H1 (cell line): ENCODE measurements at regions not wholly inside any gene's neighbourhood (a gene's known extent, or its start where the extent isn't known, plus 50 kb on each side); places are given as distances from the start of the nearest gene placed in this dataset.
"Not testable (repeated sequence)": the region's sequence is repeated elsewhere in the genome, so short reads cannot be mapped to it uniquely, and the experiment has no call there.

Experiments
- CTCF ChIA-PET: fragments of 300-600 bp; sonication (Branson Sonifier 250); formaldehyde crosslinking; loops from one replicate; lab custom pipeline; 2021; ENCODE audit not compliant: partially characterized antibody; lab: Charles Lee
- POLR2A ChIA-PET: fragments of 300-600 bp; sonication (Branson Sonifier 250); formaldehyde crosslinking; loops from one replicate; lab custom pipeline; 2021; ENCODE audit warnings: inconsistent platforms; ENCODE audit not compliant: partially characterized antibody; lab: Charles Lee
- DNase-seq, 2 experiments: peaks; one replicate each; pipeline versions ENCODE4 v3.0.0 to v3.0.0-alpha.2; 2010 to 2022; ENCODE audit warnings: low spot score in 2 of 2, low read depth in 1 of 2, mixed read lengths in 1 of 2
- FAIRE-seq: peaks from 2 replicates; lab custom pipeline; 2011; peaks lifted over from hg19 to GRCh38; lab: Jason Lieb, UNC
- H2AFZ ChIP-seq: 2 replicates; pipeline ENCODE4 v1.8.1; 2012; ENCODE audit warnings: low read length, inconsistent platforms
- H2AK5ac ChIP-seq: 2 replicates; pipeline ENCODE4 v1.6.1; 2013; ENCODE audit warnings: low read depth, low read length
- H2BK120ac ChIP-seq: replicated peaks from 2 replicates; pipeline ENCODE3; 2013; ENCODE audit warnings: low read depth, low read length, inconsistent platforms
- H2BK12ac ChIP-seq: 2 replicates; pipeline ENCODE4 v1.6.1; 2013; ENCODE audit warnings: low read depth, low read length
- H2BK15ac ChIP-seq: 2 replicates; pipeline ENCODE4 v1.6.1; 2013; ENCODE audit warnings: low read length
- H2BK20ac ChIP-seq: 2 replicates; pipeline ENCODE4 v1.6.1; 2013; ENCODE audit warnings: low read length
- H2BK5ac ChIP-seq: 2 replicates; pipeline ENCODE4 v1.6.1; 2013; ENCODE audit warnings: low read depth, low read length
- H3K14ac ChIP-seq: 2 replicates; pipeline ENCODE4 v1.6.1; 2013; ENCODE audit warnings: inconsistent platforms; ENCODE audit not compliant: insufficient read length
- H3K18ac ChIP-seq: 2 replicates; pipeline ENCODE4 v1.6.1; 2013; ENCODE audit warnings: low read length; ENCODE audit errors: extremely low read depth
- H3K23ac ChIP-seq: 2 replicates; pipeline ENCODE4 v1.6.1; 2013; ENCODE audit warnings: inconsistent platforms; ENCODE audit not compliant: insufficient read length
- H3K23me2 ChIP-seq: 2 replicates; pipeline ENCODE4 v1.6.1; 2013; ENCODE audit warnings: low read depth, low read length
- H3K27ac ChIP-seq: 2 replicates; pipeline ENCODE4 v1.6.1; 2011; ENCODE audit warnings: low read depth, low read length, inconsistent platforms
- H3K27me3 ChIP-seq, 4 experiments: replicated peaks in 1 of 4; 1 replicate in 1 of 4; 2 replicates in 3 of 4; pipeline versions ENCODE4 v1.6.1 to v1.8.1; 2011 to 2013; ENCODE audit warnings: low read length in 3 of 4, mild to moderate bottlenecking in 3 of 4, inconsistent platforms in 2 of 4, mixed read lengths in 2 of 4, moderate library complexity in 1 of 4; ENCODE audit not compliant: control insufficient read depth in 3 of 4, insufficient read depth in 3 of 4; ENCODE audit errors: extremely low read depth in 1 of 4
- H3K36me3 ChIP-seq, 4 experiments: 2 replicates each; pipeline versions ENCODE4 v1.6.1 to v1.8.1; 2011 to 2013; ENCODE audit warnings: mild to moderate bottlenecking in 4 of 4, low read length in 3 of 4, moderate library complexity in 2 of 4, control low read depth in 1 of 4, inconsistent platforms in 1 of 4; ENCODE audit not compliant: insufficient read depth in 4 of 4, control insufficient read depth in 2 of 4
- H3K4ac ChIP-seq: replicated peaks from 2 replicates; pipeline ENCODE3; 2013; ENCODE audit warnings: low read length, low read depth, mixed read lengths, inconsistent platforms; ENCODE audit not compliant: insufficient read length
- H3K4me1 ChIP-seq, 4 experiments: replicated peaks in 1 of 4; 1 replicate in 1 of 4; 2 replicates in 3 of 4; pipeline versions ENCODE4 v1.6.1 to v1.8.1; 2011 to 2013; ENCODE audit warnings: low read length in 3 of 4, inconsistent platforms in 2 of 4, mixed read lengths in 1 of 4; ENCODE audit not compliant: insufficient read depth in 4 of 4, control insufficient read depth in 3 of 4
- H3K4me2 ChIP-seq, 2 experiments: 2 replicates each; pipeline versions ENCODE4 v1.6.1 to v1.8.1; 2011 to 2013; ENCODE audit warnings: low read depth in 2 of 2, low read length in 2 of 2, control low read depth in 1 of 2, inconsistent platforms in 1 of 2, mild to moderate bottlenecking in 1 of 2; ENCODE audit not compliant: insufficient read depth in 1 of 2
- H3K4me3 ChIP-seq, 4 experiments: fragments of 200-600, 300-600 bp in 1 of 4; sonication (generic), shearing (Covaris generic), sonication (Bioruptor Twin) in 1 of 4; 2 replicates each; pipeline versions ENCODE4 v1.5.1 to v1.8.1; 2011 to 2016; ENCODE audit warnings: low read length in 4 of 4, low read depth in 3 of 4, control low read depth in 2 of 4, inconsistent platforms in 2 of 4, mild to moderate bottlenecking in 2 of 4, mixed read lengths in 1 of 4, moderate library complexity in 1 of 4; ENCODE audit not compliant: insufficient read depth in 2 of 4; ENCODE audit errors: extremely low read depth in 1 of 4
- H3K56ac ChIP-seq: replicated peaks from 2 replicates; pipeline ENCODE3; 2013; ENCODE audit warnings: low read depth, mild to moderate bottlenecking, mixed read lengths, low read length, inconsistent platforms; ENCODE audit not compliant: insufficient read length
- H3K79me1 ChIP-seq: 2 replicates; pipeline ENCODE4 v1.6.1; 2013; ENCODE audit warnings: low read depth, low read length, control low read depth
- H3K79me2 ChIP-seq, 2 experiments: 2 replicates each; pipeline versions ENCODE4 v1.6.1 to v1.8.1; 2012 to 2013; ENCODE audit warnings: low read length in 2 of 2, mild to moderate bottlenecking in 2 of 2, inconsistent platforms in 1 of 2; ENCODE audit not compliant: insufficient read depth in 2 of 2, control insufficient read depth in 1 of 2
- H3K9ac ChIP-seq, 4 experiments: replicated peaks in 1 of 4; 1 replicate in 1 of 4; 2 replicates in 3 of 4; pipeline versions ENCODE4 v1.6.1 to v1.8.1; 2011 to 2013; ENCODE audit warnings: low read depth in 3 of 4, low read length in 3 of 4, control low read depth in 2 of 4, mild to moderate bottlenecking in 2 of 4, moderate library complexity in 2 of 4, inconsistent platforms in 1 of 4; ENCODE audit errors: extremely low read depth in 1 of 4
- H3K9me3 ChIP-seq, 2 experiments: 2 replicates each; pipeline versions ENCODE4 v1.6.1 to v1.8.1; 2012 to 2013; ENCODE audit warnings: mild to moderate bottlenecking in 2 of 2, moderate library complexity in 2 of 2, control low read depth in 1 of 2, inconsistent platforms in 1 of 2, low read depth in 1 of 2, low read length in 1 of 2, mixed read lengths in 1 of 2; ENCODE audit not compliant: insufficient read depth in 2 of 2
- H4K20me1 ChIP-seq, 2 experiments: replicated peaks in 1 of 2; 2 replicates each; pipeline versions ENCODE3 to v1.8.1; 2011 to 2013; ENCODE audit warnings: inconsistent platforms in 2 of 2, low read length in 2 of 2, mild to moderate bottlenecking in 1 of 2; ENCODE audit not compliant: insufficient read depth in 2 of 2, control insufficient read depth in 1 of 2
- H4K5ac ChIP-seq: 2 replicates; pipeline ENCODE4 v1.6.1; 2013; ENCODE audit warnings: low read length, low read depth, mixed read lengths, inconsistent platforms; ENCODE audit not compliant: insufficient read length
- H4K8ac ChIP-seq: 2 replicates; pipeline ENCODE4 v1.8.0; 2013; ENCODE audit warnings: mild to moderate bottlenecking, moderate library complexity, low read length, inconsistent platforms; ENCODE audit not compliant: insufficient read depth; ENCODE audit errors: extremely low read depth
- H4K91ac ChIP-seq: replicated peaks from 2 replicates; pipeline ENCODE3; 2013; ENCODE audit warnings: low read length, mixed read lengths, inconsistent platforms; ENCODE audit not compliant: insufficient read length
- WGBS, 2 experiments: shearing (Covaris generic) in 1 of 2; methylation state at CpG; one replicate each; pipeline versions ENCODE4 v1.1.6 to v1.1.7; 2013 to 2015; ENCODE audit warnings: low lambda C conversion rate in 2 of 2, mixed read lengths in 2 of 2, inconsistent platforms in 1 of 2, low coverage in 1 of 2, missing lambda C conversion rate in 1 of 2; ENCODE audit not compliant: insufficient replicate concordance in 2 of 2, insufficient coverage in 1 of 2, insufficient read length in 1 of 2; ENCODE audit errors: extremely low coverage in 1 of 2, missing lambda C conversion rate in 1 of 2; 5-methylcytosine and 5-hydroxymethylcytosine counted together

DNA sequence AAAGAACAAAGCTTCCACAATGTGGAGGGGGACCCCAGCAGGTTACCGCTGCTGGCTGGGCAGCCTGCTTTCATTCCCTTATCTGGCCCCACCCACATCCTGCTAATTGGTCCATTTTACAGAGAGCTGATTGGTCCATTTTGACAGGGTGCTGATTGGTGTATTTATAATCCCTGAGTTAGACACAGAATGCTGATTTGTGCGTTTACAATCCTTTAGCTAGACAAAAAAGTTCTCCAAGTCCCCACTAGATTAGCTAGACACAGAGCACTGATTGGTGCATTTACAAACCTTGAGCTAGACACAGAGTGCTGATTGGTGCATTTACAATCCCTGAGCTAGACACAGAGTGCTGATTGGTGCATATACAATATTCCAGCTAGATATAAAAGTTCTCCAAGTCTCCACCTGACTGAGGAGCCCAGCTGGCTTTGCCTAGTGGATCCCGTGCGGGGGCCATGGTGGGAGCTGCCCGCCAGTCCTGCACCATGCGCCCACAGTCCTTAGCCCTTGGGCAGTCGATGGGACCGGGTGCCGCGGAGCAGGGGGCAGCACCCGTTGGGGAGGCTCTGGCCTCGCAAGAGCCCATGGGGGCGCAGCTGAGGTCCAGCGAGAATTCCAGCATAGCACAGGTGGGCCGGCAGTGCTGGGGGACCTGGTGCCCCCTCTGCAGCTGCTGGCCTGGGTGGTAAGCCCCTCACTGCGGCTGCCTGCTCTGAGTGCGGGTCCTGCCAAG lies 88.8 kb upstream of the MYLIP start:
- 96% methylated on average over 17 of the region's 17 CpGs; no CpG with 5 or more reads in 1 of the 2 experiments for WGBS, 2 experiments
- CTCF ChIA-PET, H3K79me2 ChIP-seq, H3K14ac ChIP-seq, H3K79me1 ChIP-seq, H4K8ac ChIP-seq, H2BK120ac ChIP-seq, H3K36me3 ChIP-seq, H4K20me1 ChIP-seq, H3K4me1 ChIP-seq, H3K27me3 ChIP-seq, H2BK20ac ChIP-seq, H3K56ac ChIP-seq, H3K9ac ChIP-seq, H2BK5ac ChIP-seq, H3K4me3 ChIP-seq, H2BK15ac ChIP-seq, FAIRE-seq, H2AK5ac ChIP-seq, H3K23ac ChIP-seq, H2BK12ac ChIP-seq, POLR2A ChIA-PET, H3K23me2 ChIP-seq, H3K18ac ChIP-seq, H3K4me2 ChIP-seq, H3K4ac ChIP-seq, DNase-seq, H4K5ac ChIP-seq, H4K91ac ChIP-seq, H3K27ac ChIP-seq, H2AFZ ChIP-seq: not testable (repeated sequence)
- peaks cover 17 to 24% of the 10 kb centered on the region in 2 experiments; a peak in 3 of 4 replicates for H3K9me3 ChIP-seq
